ENCODE measurements at regions not wholly inside any gene's neighbourhood (a gene's known extent, or its start where the extent isn't known, plus 50 kb on each side); places are given as distances from the start of the nearest gene placed in this dataset.

DNA sequence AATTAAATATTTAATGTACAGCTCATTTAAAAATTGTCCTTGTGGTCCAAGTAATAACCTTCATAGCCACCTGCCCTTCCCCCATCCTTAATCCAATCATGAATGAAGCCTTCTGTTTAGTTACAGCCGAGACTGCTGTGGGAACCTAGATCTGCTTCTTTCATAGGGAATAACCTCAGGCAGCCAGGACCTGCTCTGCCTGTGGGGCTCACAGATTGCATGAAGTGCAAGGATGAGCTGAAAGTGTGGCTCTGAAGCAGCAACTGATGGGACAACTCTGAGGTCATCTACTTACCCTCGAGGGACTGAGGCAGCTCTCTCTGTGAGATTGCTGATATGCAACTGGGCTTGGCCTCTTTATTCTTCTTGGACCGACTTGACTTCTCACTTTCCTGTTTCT is 169.8 kb downstream of the POTEB3 start:
- no peak for TF ChIP-seq CTCF (IDR thresholded peaks at IDR 0.05; ENCODE audit: insufficient read depth, low read depth, low read length)
- no peak for TF ChIP-seq EZH2 (IDR thresholded peaks at IDR 0.05; ENCODE audit: insufficient read depth, low read length)
